NCI-H345 (cell line): ENCODE measurements at regions not wholly inside any gene's neighbourhood (a gene's known extent, or its start where the extent isn't known, plus 50 kb on each side); places are given as distances from the start of the nearest gene placed in this dataset.
"Not testable (repeated sequence)": the region's sequence is repeated elsewhere in the genome, so short reads cannot be mapped to it uniquely, and the experiment has no call there.

Source experiments
- DNase-seq: peaks from one replicate; lab custom pipeline; 2025; lab: John Stamatoyannopoulos, UW

- no peak for DNase-seq
These were observed 160.8 kb upstream of the APP start for GRCh38 chr21:26331205-26331980.

DNA sequence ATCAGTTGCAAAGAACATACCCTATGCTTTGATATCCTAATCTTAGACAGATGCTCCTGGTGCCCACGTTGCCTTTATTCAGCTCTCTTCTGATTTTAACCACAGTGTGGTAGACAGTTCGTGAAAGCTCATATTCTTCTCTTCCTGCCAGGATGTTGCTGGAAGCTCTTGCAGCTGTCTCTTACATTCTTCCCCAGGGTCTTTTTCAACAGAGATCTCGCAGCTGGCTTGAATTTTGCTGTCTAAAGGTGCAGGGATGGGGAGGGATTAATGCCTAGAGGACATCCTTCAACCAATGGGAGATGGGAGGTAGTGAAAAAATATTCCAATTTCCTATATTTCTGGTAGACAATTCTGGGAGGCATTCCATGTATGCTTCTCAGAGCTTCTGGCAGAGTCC lies 150.0 kb upstream of the APP start:
- no peak for DNase-seq

GRCh38 chr21:26307640-26308039 lies 137.1 kb upstream of the APP start:
- DNase-seq = no peak

GRCh38 chr21:26297851-26298250 lies 127.3 kb upstream of the APP start:
- no peak for DNase-seq

DNA sequence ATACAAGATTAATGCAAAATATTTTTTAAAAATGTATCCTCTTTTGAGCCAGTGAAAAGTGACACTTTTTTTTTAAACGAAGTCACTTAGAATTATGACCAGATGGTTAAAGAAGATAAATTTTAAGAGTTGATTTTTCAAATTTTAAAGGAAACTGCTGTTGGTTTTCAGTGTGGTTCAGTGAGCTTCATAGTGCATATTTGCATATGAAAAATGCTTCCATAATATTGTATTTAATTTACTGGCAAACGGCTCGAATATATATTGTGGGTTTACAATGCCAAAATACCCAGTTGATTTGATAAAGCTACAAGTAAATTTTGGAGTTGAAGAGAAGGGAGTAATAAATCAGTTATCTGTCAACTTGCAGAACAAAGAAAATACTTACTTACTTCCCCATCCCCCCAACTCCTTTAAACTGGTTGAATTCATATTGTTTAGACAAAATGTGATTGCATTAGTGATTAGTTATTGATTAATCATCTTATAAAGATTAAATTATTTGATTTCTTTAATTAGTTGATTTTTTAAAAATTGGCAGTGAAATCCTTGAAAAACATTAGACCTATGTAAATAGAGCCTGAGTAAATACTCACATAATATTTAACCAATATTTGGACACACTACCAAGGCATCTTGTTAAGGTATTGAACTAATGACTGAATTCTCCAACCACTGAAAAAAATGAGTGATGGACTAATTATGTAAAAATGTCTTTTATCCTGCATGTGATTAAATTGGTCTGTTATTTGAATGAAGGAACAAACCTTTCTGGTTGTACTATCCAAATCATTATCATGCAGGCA lies 122.8 kb upstream of the APP start:
- DNase-seq = no peak

DNA sequence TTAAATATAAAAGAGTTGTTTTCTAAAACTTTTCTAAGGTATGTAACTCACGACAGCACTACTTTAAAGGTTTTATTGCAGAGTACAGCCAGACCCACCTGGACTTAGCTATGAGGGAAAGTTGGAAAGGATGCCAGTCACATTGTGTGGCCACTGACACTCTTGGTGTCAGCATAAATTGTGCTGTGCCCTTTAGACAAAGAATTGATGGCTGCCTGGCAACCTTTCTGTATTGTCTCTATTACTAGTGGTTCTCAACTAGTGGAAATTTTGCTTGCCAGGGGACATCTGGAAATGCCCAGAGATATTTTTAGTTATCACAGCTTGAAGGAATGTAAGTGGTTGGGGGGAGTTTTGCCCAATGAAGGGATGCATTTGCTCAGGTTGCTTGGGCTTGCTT lies 117.5 kb upstream of the APP start:
- DNase-seq = no peak

- DNase-seq = no peak
These were observed 114.0 kb upstream of the APP start for GRCh38 chr21:26284531-26284930.

GRCh38 chr21:26282058-26282457 lies 111.5 kb upstream of the APP start:
- DNase-seq = no peak

DNA sequence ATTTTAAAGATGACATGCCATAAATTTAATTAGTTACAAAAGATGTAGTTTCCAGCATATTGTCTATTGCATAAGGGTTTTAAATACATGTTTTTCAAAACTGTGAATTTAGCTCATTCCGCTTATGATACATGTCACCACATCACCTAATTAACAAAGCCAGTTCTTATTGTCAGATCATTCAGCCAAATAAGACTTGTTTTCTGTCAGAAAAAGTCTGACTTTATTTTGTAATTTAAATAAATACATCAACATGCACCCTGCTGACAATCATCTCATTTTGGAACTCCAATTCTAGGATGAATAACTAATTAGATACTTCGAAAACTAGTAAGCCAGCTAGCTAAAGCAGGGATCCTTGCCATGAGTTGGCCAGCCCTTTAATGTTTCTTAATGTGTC lies 110.9 kb upstream of the APP start:
- no peak for DNase-seq

DNA sequence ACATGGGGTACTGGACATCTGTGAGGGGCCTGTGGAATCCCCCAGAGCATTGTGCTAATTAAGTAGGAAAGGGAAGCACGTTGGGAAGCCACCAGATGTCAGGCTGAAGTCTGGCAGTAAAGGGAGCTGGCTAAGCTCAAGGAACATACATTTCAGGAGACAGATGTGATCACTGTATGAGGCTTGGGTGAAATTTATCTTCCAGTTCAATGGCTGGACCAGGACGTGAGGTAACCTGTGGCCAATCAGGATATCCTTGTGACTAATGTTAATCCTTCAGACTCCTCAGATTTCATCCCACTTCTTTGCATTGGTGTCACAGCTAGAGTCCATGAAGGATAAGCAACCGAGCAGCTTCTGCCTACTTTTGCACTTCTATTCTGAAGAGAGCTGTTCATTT lies 110.2 kb upstream of the APP start:
- no peak for DNase-seq

- no peak for DNase-seq
These were observed 109.6 kb upstream of the APP start for GRCh38 chr21:26280148-26280547.

DNA sequence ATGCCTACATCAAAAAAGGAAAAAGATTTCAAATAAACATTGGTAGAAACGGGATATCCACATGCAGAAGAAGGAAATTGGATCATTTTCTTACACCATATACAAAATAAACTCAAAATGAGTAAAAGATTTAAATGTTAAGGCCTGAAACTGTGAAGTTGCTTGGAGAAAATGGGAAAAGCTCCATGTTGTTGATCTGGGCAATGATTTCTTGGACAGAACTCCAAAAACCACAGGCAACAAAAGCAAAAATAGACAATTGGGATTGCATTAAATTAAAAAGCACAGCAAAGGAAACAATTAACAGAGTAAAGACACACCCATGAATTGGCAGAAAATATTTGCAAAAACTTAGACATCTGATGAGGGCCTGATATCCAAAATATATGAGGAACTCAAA lies 105.2 kb upstream of the APP start:
- DNase-seq = no peak

DNA sequence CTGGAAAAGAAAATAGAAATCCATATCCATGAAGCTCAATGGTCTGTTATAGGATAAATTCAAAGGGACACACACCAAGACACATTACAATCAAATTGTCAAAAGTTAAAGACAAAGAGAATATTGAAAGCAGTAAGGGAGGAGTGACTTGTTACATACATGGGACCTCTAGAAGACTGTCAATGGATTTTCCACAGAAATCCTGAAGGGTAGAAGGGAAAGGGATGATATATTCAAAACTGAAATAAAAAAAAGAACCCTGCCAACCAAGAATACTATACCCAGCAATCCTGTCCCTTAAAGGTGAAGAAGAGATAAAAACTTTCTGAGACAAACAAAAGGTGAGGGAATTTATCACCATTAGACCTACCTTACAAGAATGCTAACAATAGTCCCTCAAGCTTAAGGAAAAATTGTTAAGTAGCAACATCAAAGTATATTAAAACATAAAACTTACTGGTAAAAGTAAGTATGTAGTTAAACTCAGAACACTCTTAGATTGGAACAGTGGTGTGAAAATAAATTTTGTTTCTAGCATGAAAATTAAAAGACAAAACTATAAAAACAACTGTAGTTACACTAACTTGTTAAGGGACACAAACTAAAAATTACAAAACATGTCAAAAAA lies 103.2 kb upstream of the APP start:
- DNase-seq = no peak

- no peak for DNase-seq
These were observed 96.8 kb upstream of the APP start for GRCh38 chr21:26267389-26267788.

DNA sequence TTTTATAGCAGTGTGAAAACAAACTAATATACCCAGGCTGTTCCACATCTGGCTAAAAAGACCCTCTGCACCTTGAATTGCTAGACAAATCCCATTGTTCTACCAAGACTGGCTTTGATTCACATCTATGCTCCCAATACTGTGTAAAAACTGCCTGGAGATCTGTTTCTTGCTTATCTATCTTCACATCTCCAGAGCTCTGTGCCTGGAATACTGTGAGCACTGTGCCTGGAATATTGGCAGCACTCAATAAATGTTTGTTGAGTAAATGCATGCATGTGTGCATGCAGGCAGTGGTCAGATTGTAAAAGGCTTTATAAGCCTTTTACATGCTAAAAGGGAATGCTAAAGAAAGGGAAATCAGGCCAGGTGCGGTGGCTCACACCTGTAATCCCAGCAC lies 75.5 kb upstream of the APP start:
- DNase-seq = no peak

GRCh38 chr21:26245428-26245827 lies 74.9 kb upstream of the APP start:
- DNase-seq = no peak

DNA sequence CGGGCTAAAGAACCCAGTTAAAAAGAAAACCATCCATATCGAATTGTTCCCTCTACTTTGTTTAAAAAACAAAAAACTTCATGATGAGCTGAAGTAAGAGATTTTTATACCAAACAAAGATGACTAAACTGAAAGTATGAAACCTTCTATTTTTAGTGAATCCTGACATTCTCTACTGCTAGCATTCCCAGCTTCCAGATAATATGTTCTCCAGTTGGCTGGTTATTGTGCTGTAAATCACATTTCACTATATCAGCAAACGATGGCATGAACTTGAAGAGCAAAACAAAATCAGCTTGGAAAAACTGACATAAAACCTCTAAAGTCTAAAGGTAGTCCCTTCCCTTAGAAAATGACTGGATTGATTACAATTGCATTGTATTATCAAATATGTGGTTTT lies 68.1 kb upstream of the APP start:
- no peak for DNase-seq

DNA sequence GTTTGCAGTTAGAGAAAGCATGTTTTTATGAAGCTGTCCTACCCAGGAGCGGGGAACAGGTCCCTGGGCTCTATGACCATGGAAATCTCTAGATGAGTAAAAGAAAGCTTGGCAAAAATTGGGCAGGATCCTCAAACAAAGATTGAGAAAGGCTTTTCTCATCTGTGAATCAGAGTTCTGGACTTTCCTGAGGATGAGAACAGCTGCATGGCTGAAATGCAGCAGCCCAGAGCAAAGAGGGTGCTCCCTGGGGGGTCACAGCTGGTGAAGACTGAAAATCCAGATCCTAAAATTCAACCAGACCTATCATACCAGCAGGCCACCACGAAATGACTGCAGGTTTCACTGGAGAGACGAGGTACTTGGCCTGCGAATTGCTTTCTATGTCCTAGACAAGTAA lies 65.7 kb upstream of the APP start:
- DNase-seq = no peak

DNA sequence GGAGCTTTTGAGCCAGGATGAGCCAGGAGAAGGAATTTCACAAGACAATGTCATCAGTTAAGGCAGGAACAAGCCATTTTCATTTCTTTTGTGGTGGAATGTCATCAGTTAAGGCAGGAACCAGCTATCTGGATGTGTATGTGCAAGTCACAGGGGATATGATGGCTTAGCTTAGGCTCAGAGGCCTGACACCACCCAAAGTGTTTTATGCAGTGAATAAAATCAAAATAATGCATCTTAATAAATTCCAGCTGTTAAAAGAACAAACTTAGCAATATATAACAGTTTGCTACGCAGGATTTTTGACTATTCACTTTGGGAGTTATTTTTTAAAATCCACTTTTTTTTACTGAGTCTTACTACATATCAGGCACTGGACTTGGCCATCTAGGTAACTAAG lies 62.7 kb upstream of the APP start:
- DNase-seq = not testable (repeated sequence)

- not testable (repeated sequence) for DNase-seq
These were observed 61.9 kb upstream of the APP start for GRCh38 chr21:26232491-26232890.

GRCh38 chr21:26227130-26227529 lies 56.6 kb upstream of the APP start:
- DNase-seq = no peak

DNA sequence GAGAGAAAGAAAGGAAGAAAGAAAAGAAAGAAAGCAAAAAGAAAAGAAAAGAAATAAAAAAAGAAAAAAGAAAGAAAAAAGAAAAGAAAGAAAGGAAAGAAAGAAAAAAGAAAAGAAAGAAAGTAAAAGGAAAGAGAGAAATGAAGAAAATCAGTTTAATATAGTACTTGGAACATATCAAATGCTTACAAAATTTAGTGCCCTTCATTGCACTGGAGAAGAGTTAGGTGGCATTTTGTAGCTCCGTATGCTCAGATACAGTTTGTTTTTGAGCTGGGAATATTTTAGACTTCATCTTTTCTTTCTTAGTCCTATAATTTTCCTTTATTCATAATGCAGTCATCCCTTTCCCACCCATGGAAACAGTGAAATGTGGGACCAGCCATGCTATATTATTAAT lies 56.2 kb upstream of the APP start:
- DNase-seq = no peak

- DNase-seq = no peak
These were observed 54.5 kb upstream of the APP start for GRCh38 chr21:26225046-26225445.
